Vagina (tissue), 2 donors: ENCODE measurements at regions not wholly inside any gene's neighbourhood (a gene's known extent, or its start where the extent isn't known, plus 50 kb on each side); places are given as distances from the start of the nearest gene placed in this dataset.

Experiments
- CTCF ChIP-seq, 3 experiments: fragments of 450-650 bp in 2 of 3; fragments of 200-600 bp in 1 of 3; sonication (generic) in 1 of 3; IDR thresholded peaks; one replicate each; pipeline ENCODE4 v1.5.1; 2017 to 2019; ENCODE audit warnings: antibody characterized with exemption in 3 of 3, mild to moderate bottlenecking in 2 of 3, moderate library complexity in 2 of 3
- POLR2A ChIP-seq, 2 donors: fragments of 450-650 bp; IDR thresholded peaks; one replicate each; pipeline ENCODE4 v1.6.1; 2017; ENCODE audit warnings: antibody characterized with exemption in 2 of 2, mild to moderate bottlenecking in 2 of 2, moderate library complexity in 2 of 2
- POLR2AphosphoS5 ChIP-seq, 2 donors: sonication (generic); formaldehyde crosslinking; IDR thresholded peaks; one replicate each; pipeline ENCODE4 v1.9.0; 2017; ENCODE audit warnings: antibody characterized with exemption in 2 of 2, mild to moderate bottlenecking in 2 of 2, low read depth in 1 of 2; ENCODE audit not compliant: insufficient read depth in 1 of 2

GRCh38 chr4:15314974-15315373 lies 112.9 kb upstream of the C1QTNF7 start:
- TF ChIP-seq CTCF (IDR thresholded peaks at IDR 0.05) (no peak), POLR2A (IDR thresholded peaks at IDR 0.05) (no peak), POLR2AphosphoS5 (IDR thresholded peaks at IDR 0.05; ENCODE audit: insufficient read depth in 1 of 2, low read depth in 1 of 2) (no peak)
